Uterus (tissue), 2 donors: ENCODE measurements at regions not wholly inside any gene's neighbourhood (a gene's known extent, or its start where the extent isn't known, plus 50 kb on each side); places are given as distances from the start of the nearest gene placed in this dataset.

ENCODE experiments used
- CTCF ChIP-seq, 4 experiments: fragments of 200-600 bp in 2 of 4; fragments of 450-650 bp in 2 of 4; sonication (generic) in 2 of 4; IDR thresholded peaks; one replicate each; pipeline ENCODE4 v1.5.1; 2016 to 2019; ENCODE audit warnings: antibody characterized with exemption in 4 of 4, mild to moderate bottlenecking in 2 of 4, moderate library complexity in 1 of 4
- POLR2A ChIP-seq, 2 donors: fragments of 450-650 bp; IDR thresholded peaks; one replicate each; pipeline ENCODE4 v1.6.1; 2016; ENCODE audit warnings: antibody characterized with exemption in 2 of 2, mild to moderate bottlenecking in 1 of 2, moderate library complexity in 1 of 2

DNA sequence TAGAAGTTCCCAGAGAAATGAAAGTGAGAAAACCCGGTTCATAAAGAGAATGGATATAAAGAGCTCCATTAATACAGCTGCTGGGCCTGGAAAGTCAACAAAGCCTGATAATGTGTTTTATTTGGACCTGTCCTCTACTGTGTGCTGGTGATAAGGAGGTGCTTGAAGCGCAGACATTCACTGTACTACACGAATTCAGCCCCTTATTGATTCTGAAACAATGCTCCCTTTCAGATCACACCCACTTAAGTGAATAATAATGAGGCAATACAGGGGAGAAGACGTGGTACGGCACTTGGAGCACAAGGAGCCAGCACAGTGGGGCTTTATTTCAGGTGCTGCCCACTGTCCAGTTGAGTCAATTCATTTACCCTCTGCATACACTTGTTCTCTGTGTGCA, 260.8 kb downstream of the FGFR2 start:
- no peak for TF ChIP-seq CTCF (IDR thresholded peaks at IDR 0.05)
- TF ChIP-seq POLR2A (IDR thresholded peaks at IDR 0.05): no peak
